ENCODE measurements at regions not wholly inside any gene's neighbourhood (a gene's known extent, or its start where the extent isn't known, plus 50 kb on each side); places are given as distances from the start of the nearest gene placed in this dataset.

DNA sequence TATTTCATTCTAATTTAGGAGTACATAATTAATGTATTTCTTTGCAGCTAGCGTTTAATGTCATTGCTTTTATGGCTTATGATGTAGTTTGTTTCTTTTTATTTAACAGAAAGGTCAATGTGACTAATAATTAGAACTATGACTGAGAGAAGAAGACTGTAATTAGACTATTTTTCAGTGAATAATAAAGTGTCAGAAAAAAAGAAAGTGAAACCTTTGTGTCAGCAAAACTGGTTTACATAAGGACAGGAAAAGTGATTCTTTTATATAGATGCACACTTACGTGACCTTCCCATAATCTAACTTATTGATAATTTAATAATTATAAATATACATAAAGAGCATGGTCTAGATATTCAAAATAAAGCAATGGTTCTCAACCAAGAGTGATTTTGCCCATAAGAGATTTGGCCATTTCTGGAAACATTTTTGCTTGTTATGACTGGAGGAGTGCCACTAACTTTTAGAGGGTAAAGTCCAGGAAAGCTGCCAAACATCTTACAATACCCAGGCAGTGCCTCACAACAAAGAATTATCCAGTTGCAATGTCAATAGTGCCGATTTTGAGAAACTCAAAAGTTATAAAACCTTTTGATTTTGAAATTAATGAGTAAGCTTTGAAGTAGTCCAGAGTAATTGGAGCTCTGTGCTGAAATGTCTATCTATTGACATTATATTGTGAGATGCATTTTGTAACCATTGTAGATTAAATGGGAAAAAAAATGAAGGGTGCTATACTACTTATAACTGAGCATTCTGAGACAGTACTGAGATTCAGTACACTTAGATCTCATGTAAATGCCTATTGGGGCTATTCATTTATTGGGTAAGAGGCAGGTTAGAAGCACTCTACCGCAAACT is 227.1 kb downstream of the C12orf50 start:
- H3K27ac Mint-ChIP-seq = no peak overlapping the region
- peaks cover 7% of the 10 kb centered on the region for H3K4me1 Mint-ChIP-seq (ENCODE audit: low read depth)
- H3K36me3 Mint-ChIP-seq (ENCODE audit: insufficient read depth) = no peaks in the 10 kb centered on the region
- H3K4me3 Mint-ChIP-seq (ENCODE audit: low read depth) = no peak overlapping the region
- DNase-seq (ENCODE audit: low spot score, unreplicated experiment) = no peak
- H3K27me3 Mint-ChIP-seq = no peaks in the 10 kb centered on the region
- no peak for TF ChIP-seq CTCF (IDR thresholded peaks at IDR 0.05; ENCODE audit: unreplicated experiment)
- H3K9me3 Mint-ChIP-seq (ENCODE audit: low read depth) = no peaks in the 10 kb centered on the region

DNA sequence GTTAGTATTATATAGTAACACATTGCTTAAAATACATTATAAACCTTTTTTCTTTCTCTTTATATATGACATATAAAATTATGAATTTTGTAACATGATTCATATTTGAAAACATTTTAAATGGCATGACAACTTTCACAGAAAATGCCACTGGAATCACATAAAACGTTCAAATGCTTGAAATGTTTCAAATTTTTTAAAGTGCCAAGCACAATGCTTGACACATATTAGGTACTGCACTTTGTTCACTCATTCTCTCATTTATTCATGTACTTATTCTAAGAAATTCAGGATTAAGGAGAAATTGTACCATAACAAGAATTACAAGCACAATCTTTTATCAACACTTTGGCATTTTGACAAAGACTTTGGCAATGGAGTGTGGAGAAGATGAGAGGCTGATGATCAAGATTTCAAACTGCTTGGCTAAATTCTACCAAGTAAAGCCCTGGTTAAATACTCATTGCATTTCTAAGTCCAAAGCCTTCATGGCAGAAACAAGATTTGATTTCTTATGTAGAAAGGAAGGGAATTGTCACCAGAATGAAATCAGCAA is 232.2 kb downstream of the C12orf50 start:
- no peak for TF ChIP-seq CTCF (IDR thresholded peaks at IDR 0.05; ENCODE audit: unreplicated experiment)
- no peak overlapping the region for H3K4me3 Mint-ChIP-seq (ENCODE audit: low read depth)
- H3K9me3 Mint-ChIP-seq (ENCODE audit: low read depth) = no peaks in the 10 kb centered on the region
- no peaks in the 10 kb centered on the region for H3K36me3 Mint-ChIP-seq (ENCODE audit: insufficient read depth)
- DNase-seq (ENCODE audit: low spot score, unreplicated experiment) = no peak
- H3K27me3 Mint-ChIP-seq = no peaks in the 10 kb centered on the region
- H3K4me1 Mint-ChIP-seq (ENCODE audit: low read depth) = peaks cover 19% of the 10 kb centered on the region
- no peak overlapping the region for H3K27ac Mint-ChIP-seq

DNA sequence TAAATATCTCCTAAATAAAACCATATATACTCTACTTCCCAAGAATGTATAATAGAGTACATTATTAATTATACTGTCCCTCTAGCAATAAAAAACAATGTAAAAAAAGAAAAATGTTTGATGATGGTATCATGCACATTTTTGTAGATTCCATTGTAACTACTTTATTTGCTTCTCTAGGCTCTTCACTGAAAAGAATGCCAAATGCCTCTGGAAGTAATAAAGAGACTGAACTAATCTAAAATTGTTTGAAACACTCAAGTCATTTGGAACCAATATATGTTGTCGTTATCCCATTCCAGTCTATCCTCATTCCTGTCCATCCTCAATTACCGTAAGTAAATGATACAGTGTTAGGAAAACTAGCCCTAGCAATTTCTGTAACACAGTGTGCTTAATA is 233.6 kb downstream of the C12orf50 start:
- no peaks in the 10 kb centered on the region for H3K36me3 Mint-ChIP-seq (ENCODE audit: insufficient read depth)
- peaks cover 29% of the 10 kb centered on the region for H3K4me1 Mint-ChIP-seq (ENCODE audit: low read depth)
- DNase-seq (ENCODE audit: low spot score, unreplicated experiment) = no peak
- H3K4me3 Mint-ChIP-seq (ENCODE audit: low read depth) = no peak overlapping the region
- no peaks in the 10 kb centered on the region for H3K9me3 Mint-ChIP-seq (ENCODE audit: low read depth)
- TF ChIP-seq CTCF (IDR thresholded peaks at IDR 0.05; ENCODE audit: unreplicated experiment) = no peak
- H3K27ac Mint-ChIP-seq = no peak overlapping the region
- no peaks in the 10 kb centered on the region for H3K27me3 Mint-ChIP-seq

- DNase-seq (ENCODE audit: low spot score, unreplicated experiment) = no peak
- Mint-ChIP-seq H3K27me3 (no peaks in the 10 kb centered on the region), H3K27ac (no peak overlapping the region), H3K9me3 (ENCODE audit: low read depth) (no peaks in the 10 kb centered on the region), H3K4me1 (ENCODE audit: low read depth) (peaks cover 30% of the 10 kb centered on the region), H3K36me3 (ENCODE audit: insufficient read depth) (no peaks in the 10 kb centered on the region), H3K4me3 (ENCODE audit: low read depth) (no peak overlapping the region)
- no peak for TF ChIP-seq CTCF (IDR thresholded peaks at IDR 0.05; ENCODE audit: unreplicated experiment)
Measured at GRCh38 chr12:87794854-87795253, 234.3 kb downstream of the C12orf50 start.

GRCh38 chr12:87793131-87793530 is 236.1 kb downstream of the C12orf50 start:
- Mint-ChIP-seq H3K4me3 (ENCODE audit: low read depth) (no peak overlapping the region), H3K27me3 (no peaks in the 10 kb centered on the region)

More at GRCh38 chr12:87793131-87793530, 236.1 kb downstream of the C12orf50 start:
- Mint-ChIP-seq H3K9me3 (ENCODE audit: low read depth) (no peaks in the 10 kb centered on the region), H3K27ac (no peak overlapping the region), H3K4me1 (ENCODE audit: low read depth) (peaks cover 43% of the 10 kb centered on the region), H3K36me3 (ENCODE audit: insufficient read depth) (no peaks in the 10 kb centered on the region)
- TF ChIP-seq CTCF (IDR thresholded peaks at IDR 0.05; ENCODE audit: unreplicated experiment) = no peak
- no peak for DNase-seq (ENCODE audit: low spot score, unreplicated experiment)
